G401 (cell line): ENCODE measurements at regions not wholly inside any gene's neighbourhood (a gene's known extent, or its start where the extent isn't known, plus 50 kb on each side); places are given as distances from the start of the nearest gene placed in this dataset.
"Not testable (repeated sequence)": the region's sequence is repeated elsewhere in the genome, so short reads cannot be mapped to it uniquely, and the experiment has no call there.

Experiments used
- DNase-seq: peaks from one replicate; pipeline ENCODE4 v3.0.0-alpha.2; 2015; ENCODE audit warnings: low spot score
- in situ Hi-C: cut with HindIII; loops from 2 replicates; pipeline ENCODE4 v1.10.0; 2016; ENCODE audit warnings: low sequenced_read_pairs, mixed read lengths

DNA sequence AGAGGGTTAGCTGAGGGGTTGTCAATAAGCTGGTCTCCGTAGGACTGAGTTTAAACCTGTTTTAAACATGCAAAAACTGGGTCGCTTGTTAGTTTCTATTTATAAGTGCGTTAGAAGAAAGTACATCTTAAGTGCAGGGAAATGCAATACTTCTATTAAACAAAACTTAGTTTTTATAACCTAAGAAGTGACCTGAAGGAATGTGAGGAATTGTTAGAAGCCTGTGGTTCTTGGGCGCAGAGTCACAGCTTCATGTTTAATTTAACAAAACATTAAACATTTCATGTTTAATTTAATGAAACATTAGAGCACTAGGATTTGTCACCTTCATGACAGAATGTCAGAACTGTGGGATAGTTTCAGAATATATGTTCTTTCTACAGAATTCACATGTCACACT is 469.2 kb upstream of the WWC1 start:
- DNase-seq = no peak
- in situ Hi-C loops = no loop called here

DNA sequence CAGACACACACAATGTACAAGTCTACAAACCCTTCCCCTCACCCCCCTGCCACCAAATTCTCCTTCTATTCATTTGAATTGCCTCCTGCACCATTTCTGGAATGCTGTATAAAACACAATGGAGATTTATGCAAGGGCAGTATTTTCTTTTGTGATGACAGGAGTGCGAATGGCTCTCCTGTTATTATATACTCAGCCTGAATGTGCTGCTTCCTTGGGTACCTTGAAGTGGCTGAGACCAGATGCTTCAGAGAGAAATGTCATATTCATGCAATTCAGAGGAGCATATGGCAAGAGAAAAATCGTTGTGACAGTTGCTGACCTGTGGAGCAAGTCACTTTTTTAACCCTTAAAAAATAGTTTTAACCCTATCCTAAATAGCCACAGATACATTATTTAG is 468.0 kb upstream of the WWC1 start:
- DNase-seq = no peak
- in situ Hi-C loops = no loop called here

DNA sequence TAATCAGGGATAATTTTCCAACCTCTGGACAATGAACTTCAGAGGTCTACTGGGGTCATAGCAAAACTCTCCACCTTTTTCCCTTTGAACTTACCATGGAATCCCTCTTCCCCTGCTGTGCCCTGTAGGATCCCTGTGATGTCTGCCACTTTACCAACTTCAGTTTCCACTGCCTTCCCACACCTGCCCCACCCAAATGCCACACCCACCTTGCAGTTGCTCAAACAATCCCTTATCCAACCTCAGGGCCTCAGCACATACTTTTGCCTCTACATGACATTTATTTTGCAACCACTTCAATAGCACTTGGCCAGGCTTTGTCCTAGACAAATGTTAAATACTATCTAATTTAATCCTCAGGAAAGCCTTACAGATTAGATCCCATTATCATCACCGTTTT is 463.7 kb upstream of the WWC1 start:
- DNase-seq = no peak
- in situ Hi-C loops = no loop called here

DNA sequence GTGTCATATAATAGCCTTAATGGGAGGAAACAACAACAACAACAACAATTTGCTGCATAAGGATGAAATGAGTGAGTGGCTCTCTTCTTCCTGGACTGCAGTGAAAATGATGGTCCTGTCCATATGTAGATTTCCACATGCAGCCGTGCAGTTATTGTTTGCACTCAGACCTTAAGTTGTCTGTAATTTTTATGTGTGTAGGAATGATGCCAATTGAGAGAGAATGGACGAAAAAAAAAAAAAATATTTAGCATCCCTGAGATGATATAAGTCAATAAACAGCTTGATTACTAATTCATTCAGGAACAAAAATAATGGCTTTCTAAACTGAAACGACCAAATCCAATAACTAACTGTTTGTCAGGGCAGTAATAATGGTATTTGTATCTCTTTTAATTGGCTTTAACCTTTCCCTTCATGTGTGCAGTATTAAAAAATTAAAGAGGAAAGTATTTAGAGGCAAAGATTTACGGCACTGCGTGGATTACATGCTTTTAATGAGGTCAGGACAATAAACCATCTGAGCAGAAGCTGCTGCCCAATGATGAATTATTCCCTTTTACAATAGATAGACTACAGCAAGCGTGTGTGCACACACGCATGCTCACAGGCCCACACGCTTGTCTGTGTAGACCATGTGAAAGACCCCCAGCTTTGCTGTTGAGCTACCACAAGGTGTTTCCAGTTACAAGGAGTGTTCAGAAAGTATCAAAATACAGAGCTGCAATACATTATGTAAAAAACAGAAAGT is 459.5 kb upstream of the WWC1 start:
- in situ Hi-C loops = no loop called here

DNA sequence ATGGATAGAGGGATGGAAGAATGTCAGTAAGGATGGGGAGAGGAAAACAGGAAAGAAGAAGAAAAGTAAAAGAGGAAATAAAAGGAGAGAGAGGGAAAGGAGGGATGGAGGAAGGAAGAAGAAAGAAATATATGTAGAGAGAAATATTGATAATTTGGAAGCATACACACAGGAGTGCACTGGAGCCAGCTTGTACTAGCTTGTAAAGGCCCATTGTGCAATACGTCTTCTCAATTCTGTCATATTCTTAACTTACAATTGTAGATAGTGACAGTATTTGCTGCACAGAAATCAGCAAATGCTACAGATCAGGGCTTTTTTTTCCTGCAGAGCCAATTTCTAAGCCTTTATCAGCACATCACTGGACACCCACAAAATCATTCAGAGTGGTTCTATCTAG is 458.8 kb upstream of the WWC1 start:
- in situ Hi-C loops = no loop called here
- no peak for DNase-seq

More for the DNA sequence above, 459.5 kb upstream of the WWC1 start:
- DNase-seq = no peak

DNA sequence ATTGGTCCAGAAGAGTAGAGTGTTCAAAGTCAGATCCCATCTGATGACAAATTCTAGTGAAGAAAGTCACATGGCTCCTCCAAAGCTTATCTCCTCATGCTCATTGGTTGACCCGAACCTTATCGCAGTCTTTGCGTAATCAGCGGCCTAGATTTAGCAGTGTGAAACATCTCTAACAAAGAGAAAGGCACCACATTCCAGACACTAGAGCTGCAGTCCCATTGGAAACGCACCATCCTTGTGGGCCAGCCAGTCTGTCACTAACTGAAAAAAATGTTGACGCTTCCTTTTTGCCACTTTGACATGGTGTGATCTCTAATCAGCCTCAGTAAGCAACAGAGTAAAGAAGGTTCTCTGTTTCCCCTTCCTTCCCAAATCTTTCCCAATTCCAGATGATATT is 458.0 kb upstream of the WWC1 start:
- in situ Hi-C loops = no loop called here

DNA sequence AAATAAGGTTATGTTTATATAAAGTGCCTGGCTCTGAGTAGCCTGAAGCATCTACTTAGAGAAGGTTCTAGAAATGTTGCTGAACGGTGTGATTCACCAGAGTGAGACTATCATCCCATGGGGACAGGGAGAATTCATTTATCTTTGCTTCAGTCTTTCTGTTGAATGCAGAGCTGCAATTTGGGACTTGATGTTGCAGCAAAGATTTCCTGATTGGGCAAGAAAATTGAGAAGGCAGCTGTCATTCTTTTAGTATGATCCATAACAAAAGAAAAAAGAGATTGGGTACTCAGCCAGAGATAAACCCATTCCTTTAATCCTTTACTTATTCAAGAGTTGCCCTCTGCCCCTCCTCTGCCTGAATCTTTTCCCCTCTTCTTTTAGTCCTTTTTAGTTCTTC is 456.3 kb upstream of the WWC1 start:
- in situ Hi-C loops = no loop called here
- no peak for DNase-seq

More for the DNA sequence above, 458.0 kb upstream of the WWC1 start:
- no peak for DNase-seq

DNA sequence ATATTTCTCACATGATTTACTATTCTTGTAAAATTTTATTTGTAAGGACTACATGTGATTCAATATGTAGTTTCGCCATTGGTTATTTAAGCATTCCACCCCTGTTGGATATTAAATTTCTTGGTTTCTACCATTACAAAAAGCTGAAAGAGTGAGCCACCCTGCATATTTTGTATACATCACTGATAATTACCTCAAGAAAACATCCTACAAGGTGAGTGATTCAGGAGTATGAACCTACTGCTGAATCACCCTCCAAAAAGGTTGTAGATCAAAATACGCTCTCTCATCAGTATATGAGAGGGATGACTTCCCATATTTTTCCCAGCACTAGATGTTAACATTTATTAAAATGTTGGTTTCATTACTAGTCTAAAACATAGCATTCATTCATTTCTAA is 454.3 kb upstream of the WWC1 start:
- in situ Hi-C loops = no loop called here
- DNase-seq = no peak

DNA sequence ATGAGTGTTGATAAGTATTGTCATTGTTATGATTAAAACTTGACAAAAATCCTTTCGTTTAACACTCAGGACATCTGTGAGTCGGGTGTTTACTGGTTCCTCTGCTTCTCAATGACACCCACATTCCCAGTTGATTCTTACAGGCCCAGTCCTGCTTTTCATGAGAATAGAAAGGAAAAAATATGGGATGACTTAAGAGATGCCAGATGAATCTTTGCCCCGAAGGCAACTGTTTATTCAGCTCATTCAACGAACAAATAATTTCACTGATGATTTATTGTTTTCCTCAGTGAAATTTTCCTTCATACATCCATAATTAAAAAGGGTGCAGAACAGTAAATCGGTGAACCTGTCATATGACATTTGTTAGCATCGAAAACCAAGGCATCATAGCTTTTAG is 452.4 kb upstream of the WWC1 start:
- in situ Hi-C loops = no loop called here
- no peak for DNase-seq

DNA sequence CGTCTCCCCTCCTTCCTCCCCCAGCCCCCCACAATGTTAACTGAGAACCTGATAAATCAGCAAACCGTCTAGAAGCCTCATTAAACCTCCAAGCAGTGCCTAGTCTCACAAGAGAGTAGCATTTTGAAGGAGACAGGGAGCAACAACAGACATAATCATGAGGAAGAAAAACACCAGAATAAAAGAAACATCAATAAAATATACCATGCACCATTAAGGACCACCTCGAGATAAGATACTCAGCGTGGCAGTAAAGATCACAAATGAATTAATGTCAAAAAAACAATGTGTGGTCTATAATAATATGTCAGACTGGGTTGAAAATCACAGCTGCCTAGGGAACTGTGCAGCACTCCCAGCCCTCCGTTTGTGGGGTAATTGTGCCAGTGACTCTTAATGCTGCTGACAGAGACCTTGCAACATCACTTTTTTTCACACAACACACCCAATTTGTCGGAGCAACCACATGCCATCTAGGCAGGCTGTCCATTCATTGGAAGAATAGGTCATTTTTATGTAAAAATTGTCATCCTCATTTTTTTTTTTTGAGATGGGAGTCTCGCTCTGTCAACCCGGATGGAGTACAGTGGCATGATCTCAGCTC is 450.8 kb upstream of the WWC1 start:
- in situ Hi-C loops = no loop called here
- DNase-seq = no peak

DNA sequence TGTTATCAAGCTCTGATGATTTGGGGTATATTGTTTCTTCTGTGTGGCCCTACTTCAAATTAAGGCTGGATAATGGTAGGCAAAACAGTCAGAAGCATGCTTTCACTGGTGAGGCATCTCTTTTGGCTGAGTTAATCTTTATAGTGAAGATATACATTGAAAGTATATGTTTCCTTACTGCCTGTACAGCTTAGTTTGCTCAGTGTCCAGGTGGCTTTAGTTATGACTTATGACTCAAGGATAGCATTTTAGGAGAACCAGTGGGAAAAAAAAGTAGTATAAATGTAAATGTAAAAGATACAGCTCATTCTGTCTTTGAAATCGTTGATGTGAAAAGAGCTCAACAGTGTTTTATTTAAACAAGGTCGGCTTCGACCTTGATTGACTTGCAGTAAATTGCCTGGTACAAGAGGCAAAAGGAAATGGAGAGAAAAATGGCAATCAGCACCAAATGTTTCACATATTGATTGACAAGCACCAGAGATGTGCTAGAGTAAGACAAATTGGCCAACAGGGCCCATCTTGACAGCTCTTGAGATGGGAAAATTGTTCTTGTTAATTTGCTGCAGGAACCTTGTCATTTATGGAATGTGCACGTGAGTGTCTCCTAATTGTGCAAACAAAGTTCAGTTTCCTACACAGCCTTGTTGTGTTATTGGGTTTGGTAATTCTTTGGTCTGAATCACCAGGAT is 447.4 kb upstream of the WWC1 start:
- in situ Hi-C loops = no loop called here
- no peak for DNase-seq

DNA sequence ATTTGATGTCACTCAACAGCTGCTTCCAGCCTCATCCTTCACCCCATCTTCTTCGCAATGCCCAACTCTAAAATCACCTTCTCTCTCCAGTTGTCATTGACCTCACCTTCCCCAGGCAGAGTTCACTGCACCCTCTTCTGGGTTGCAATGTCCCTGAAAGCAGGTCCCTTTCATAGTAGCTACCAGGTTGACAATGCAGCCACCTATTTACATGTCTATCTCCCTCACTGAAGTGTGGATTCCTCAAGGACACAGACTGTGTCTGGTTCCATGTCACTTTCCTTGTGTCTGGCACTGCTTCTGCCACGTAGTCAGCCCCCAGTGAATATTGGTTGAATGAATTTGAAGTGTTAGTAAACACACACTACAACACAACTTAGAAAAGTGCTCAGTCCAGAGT is 445.5 kb upstream of the WWC1 start:
- DNase-seq = no peak
- in situ Hi-C loops = no loop called here

DNA sequence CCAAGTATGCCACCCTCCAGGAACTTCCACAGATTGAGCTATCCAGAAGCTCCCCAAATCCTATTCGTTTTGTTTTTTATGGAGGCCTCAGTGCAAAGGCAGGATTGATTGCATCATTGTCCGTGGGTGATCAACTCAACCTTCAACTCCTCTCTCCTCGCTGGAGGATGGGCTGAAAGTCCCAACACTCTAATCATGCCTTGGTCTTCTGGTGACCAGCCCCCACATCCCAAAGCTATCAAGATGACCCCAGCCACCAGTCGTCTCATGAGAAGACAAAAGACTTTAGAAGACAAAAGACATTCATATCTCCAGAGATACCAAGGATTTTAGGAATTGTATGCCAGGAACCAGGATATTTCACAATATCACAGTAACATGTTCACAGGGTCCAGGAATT is 441.6 kb upstream of the WWC1 start:
- in situ Hi-C loops = no loop called here
- DNase-seq = no peak

DNA sequence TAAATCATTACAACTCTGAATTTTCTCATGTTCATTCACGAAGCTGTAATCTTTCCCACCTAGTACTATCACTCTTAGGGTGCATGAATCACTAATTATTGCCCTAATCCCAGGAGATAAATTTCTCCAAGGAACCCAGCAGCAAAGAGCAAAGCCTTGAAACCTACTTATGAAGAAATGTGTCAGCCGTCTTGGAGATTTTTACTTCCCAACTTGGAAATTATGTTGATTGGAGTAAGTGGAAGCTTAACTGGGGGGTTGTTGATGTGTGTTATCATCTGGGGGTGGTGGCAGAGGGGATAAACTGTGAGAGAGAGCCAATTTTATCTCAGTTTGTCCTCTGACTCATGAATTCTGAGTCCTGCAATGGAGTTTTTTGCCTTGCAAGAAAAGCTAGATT is 440.5 kb upstream of the WWC1 start:
- in situ Hi-C loops = no loop called here

DNA sequence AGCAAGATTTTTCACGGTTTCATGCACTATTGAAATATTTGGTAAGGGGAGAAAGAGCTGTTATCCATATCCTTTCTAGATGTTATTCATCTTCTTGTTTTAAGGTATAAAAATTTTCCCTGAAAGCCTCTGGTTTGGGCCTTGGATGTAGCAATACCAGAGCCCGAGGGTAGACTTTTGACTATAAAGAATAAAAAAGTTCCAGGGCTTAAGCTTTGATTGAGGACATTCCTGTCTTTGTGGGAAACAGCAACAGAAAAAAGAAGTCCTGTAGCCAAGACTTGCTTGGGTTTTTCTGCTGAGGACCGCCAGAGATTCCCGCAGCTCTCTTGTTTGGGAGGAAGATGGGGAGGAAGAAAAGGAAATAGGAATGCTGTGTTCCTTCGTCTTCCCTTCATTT is 440.0 kb upstream of the WWC1 start:
- no peak for DNase-seq
- in situ Hi-C loops = no loop called here

More for the DNA sequence above, 440.5 kb upstream of the WWC1 start:
- no peak for DNase-seq

DNA sequence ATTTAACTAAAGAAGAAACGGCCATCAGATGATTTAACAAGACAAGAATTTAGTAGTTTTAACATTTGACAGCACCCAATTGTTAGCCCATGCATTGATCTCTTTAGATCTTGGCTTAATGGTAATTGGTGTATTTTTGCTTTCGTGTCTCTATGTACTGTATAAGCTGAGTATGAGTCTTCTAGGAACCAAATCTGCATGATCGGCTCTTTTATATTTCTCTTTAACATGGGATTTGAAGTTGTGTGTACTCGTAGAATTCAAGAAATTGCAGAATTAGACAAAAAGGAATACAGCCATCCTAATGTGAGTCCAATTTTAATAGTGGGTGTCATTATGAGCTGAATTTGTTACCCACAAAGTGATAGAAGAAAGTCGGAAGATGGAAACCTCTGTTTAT is 438.9 kb upstream of the WWC1 start:
- in situ Hi-C loops = no loop called here
- no peak for DNase-seq

DNA sequence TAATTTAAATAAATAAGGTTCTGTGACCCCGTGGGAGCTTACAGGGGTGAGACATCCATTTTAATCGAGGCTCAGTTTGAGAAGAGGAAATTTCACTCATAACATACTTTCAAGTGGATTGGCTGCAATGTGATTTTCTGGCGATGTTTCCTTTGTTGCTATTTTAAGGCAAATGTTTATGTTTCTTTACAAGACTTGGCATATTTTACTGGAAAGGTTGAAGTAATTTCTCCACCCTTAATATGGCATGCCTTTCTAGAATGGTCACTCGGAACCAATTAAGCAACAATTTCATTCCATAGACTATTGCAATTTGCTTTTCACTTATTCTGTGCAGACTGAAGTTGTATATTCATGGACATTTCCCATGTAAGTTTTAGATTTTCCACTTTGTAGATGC is 438.0 kb upstream of the WWC1 start:
- no peak for DNase-seq
- in situ Hi-C loops = no loop called here

DNA sequence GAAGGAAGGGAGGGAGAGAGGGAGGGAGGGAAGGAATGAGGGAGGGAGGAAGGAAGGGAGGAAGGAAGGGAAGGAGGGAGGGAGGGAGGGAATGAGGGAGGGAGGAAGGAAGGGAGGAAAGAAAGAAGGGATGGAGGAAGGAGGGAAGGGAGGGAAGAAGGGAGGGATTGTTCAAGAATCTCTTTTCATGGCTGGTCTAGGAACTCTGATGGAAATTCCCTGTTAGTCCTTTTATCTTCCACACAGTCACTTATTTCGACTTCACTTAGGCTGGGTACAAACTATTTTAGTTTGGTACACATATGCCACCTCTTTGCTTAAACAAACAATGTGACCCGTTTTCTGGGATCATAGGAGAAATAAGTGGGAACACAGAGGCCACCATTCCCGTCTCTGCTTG is 435.6 kb upstream of the WWC1 start:
- in situ Hi-C loops = no loop called here
- DNase-seq = no peak

DNA sequence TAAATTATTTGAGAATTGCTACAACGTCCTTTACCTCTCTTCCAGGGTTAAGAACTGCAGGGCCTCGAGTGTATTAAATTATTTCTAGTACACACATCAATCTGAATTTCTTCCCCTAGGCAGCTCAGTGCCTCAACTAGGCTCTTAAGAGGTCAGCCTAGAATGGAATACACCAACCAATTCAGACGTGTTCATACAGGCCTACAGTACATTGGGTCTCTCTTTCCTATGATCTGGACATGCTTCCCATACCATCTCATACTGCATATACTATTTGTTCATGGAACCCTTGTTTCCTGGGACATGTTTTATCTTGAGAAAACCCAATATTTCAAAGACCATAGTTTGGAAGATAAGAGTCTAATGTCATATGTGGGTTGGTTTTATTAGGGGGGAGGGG is 434.1 kb upstream of the WWC1 start:
- DNase-seq = no peak
- in situ Hi-C loops = no loop called here

DNA sequence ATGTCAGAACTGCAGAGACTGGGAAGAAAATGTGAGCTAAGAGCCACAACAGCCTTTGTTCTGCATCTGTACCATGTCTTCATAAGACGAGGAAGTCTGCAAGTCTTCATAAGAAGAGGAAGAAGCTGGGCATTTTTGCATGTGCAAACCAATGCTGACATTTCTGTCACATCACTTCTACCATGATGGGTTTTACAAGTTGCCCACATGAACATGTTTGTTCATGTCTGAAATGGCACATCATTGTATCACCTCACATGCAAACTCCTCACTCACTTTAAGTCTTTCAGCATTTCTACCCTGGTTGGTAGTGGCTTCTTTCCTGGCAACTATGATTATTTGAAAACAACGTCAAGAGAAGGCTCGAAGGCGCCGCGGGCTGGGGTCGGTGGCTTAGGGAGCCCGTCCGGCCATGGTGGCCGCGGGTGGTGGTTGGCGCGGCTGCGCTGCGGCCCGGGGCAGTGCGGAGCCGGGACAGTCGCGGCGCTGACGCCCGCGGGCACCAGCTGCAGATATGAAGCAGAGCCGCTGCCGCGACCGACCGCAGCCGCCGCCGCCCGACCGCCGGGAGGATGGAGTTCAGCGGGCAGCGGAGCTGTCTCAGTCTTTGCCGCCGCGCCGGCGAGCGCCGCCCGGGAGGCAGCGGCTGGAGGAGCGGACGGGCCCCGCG is 433.1 kb upstream of the WWC1 start:
- in situ Hi-C loops = not testable (repeated sequence)

More for the DNA sequence above, 433.1 kb upstream of the WWC1 start:
- DNase-seq = not testable (repeated sequence)
